GM21390 (cell line): ENCODE measurements at regions not wholly inside any gene's neighbourhood (a gene's known extent, or its start where the extent isn't known, plus 50 kb on each side); places are given as distances from the start of the nearest gene placed in this dataset.

Experiments used
- ATAC-seq: cut with Tn5 transposase; IDR thresholded peaks from one replicate; pipeline ENCODE4 v1.9.1; 2021; ENCODE audit not compliant: unreplicated experiment

GRCh38 chr13:40103864-40104263 lies 448.4 kb downstream of the COG6 start:
- ATAC-seq, result no peak

- ATAC-seq, result no peak
Observed at GRCh38 chr13:40105231-40105630, 449.8 kb downstream of the COG6 start.

- no peak for ATAC-seq
Observed at GRCh38 chr13:40109351-40109844, 453.9 kb downstream of the COG6 start.

GRCh38 chr13:40113643-40114304 lies 458.3 kb downstream of the COG6 start:
- no peak for ATAC-seq

GRCh38 chr13:40114305-40114896 lies 458.9 kb downstream of the COG6 start:
- ATAC-seq, result no peak

DNA sequence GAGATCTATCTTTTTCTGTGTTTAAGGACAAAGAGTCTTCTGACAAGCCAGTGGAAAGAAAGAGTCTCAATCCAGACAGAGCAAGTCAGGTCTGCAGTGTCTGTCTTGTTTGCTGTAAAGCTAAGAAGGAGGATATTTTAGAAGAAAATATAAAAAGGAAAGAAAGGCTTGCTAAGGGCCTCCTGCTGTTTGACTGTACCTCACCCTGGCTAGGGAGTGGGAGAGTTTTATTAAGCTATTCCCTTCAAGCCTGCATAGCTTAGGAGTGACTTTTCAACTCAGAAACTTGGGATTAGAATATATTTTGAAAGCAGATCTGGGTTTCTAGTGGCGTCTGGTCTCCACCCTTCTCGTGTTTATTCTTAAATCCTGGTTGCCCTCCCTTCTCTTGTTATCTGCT lies 460.0 kb downstream of the COG6 start:
- ATAC-seq, result no peak

DNA sequence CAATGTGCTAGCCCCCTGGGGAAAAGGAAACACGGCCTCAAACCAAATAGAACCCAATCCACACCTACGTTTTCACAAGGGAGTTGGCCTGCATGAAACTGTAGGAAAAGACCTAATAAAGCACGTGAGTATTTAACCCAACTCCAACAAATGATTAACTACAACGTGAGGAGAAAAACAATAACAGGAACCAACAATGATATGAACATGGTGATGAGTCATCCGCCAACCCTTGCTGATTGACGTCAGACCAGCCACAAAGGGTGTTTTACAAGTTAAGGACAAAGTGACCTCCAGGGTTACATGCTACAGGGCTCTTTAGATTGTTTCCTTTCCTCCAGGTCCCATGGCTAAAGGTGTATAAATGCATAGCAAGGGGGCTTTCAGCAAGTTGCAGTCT lies 460.5 kb downstream of the COG6 start:
- peak; percentile 86 for ATAC-seq

DNA sequence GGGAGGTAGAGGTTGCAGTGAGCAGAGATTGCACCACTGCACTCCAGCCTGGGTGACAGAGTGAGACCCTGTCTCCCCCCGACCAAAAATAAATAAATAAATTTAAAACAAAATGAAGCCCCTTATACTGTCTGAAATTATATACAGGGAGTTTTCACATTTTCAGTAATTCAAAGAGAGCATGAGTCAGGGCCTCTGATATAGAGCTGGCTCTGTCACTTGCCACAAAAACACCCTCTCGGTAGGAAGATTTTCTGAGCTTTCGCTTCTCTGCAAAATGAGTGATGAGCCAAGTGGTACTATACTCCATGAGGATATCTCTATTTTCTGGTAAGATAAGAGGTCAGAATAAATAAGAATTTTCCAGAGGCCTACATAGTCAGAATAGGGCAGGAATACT lies 462.9 kb downstream of the COG6 start:
- ATAC-seq, result no peak

DNA sequence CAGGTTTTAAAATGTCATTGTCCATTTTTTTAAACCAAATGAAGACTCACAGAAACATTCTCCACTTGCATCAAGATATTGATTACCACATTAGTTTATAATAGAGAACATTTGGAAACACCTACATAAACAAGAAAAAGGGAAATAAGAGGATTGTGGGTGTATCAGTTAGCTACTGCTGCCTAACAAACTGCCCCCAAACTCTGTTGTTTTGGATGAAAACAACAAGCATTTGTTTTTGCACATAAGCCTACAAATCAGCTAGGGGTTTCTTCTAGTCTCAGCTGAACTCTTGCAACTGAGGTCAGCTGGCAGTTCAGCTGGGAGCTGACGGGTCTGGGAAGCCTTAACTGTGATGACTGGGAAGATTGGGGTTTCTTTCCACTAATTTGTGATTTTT lies 464.4 kb downstream of the COG6 start:
- ATAC-seq, result no peak

- ATAC-seq, result no peak
Observed at GRCh38 chr13:40120288-40120687, 464.8 kb downstream of the COG6 start.

DNA sequence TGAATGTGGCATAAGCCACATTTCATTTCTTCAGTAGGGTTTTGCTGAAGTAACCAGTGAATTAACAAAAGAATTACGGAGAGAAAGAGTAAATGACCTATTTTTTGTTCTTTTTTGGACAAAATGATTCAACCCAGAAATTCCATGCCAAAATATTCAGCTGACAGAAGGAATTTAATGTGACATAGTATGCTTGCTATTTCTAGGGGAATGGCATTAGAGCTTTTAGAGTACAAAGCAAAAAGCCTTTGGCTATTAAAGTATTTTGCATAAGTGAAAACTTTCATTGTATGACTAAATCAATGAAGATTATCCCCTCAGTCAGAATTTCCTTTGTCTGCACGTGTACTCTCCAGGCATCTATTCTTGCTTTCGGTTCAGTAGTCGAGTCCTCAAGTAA lies 465.3 kb downstream of the COG6 start:
- ATAC-seq, result no peak

GRCh38 chr13:40121722-40122121 lies 466.3 kb downstream of the COG6 start:
- ATAC-seq, result no peak

DNA sequence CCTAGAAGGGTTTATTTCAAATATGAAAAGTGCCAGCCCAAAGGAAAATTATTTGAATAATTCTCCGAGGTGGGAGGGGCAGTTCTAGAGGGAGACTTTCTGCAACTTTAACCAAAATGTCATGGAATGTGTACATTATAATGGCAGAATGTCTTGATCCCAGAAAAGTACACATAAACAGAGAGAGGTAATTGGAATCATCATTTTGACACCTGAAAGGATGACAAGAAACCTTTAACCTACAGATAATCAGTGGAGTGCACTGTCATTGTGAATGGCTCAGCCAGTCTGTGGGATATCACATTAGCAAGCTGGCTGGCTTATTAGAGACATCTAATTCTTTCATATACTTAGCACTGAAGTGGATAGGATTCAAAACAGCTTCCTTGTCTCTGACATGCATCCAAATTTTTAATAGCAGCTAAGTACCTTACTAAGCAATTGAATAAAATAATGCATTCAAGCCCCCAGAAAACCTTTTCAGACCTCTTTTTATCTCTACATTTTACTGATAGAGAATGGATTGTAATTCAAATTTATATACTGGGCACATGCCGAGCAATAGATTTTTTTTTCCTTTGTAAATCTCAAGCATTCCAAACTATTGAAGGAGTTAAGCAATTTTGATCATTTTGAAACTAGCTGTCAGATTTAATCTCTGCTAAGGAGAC lies 468.6 kb downstream of the COG6 start:
- ATAC-seq, result no peak

DNA sequence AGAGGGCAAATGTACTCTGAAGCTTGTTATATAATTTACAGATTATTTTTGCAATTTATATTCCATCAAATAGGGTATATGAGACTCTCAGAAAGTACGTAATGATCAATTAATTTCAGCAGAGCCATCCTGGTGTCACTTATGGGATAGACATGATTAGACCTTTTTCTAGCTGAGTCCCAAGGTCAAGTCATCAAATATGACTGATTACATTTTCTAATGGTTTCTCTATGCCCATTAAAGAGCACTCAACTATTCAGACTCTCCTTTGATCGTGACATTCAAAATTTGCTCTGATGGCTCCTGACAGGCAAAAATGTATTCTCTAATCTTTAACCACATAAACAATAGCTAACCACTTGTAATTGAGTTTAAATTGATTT lies 469.2 kb downstream of the COG6 start:
- no peak for ATAC-seq

- no peak for ATAC-seq
Observed at GRCh38 chr13:40125336-40125735, 469.9 kb downstream of the COG6 start.

DNA sequence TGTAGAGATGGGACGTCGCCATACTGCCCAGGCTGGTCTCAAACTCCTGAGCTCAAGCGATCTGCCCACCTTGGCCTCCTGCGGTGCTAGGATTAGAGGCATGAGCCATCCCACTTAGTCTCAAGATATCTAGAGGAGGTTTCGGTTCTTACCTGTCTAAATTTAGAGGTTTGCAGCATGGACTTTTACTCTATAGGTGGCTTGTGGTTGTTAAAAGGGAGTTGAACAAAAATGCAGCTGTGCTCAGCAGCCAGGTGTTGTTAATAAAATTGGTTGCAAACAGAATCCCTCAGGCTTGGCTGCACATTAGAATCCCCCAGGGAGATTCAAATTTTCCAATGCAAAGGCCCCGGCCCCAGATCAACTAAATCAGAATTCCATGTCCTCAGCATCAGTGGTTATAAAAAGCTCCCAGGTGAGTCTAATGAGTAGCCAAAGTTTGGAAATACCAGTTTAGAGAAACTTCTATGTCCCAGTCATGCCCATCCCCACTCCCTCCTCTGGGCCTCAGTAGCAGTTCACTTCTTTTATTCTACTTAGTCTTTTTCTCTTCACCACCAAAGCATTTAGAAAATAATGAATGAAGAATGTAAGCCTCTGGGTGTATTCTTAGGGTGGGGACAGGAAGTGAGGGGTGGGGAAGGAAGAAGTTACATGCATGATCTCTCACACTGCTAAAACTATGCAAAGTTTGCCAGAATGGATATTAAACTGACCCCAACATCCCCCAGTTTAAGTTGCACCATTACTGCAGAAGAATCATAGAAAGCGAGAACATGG lies 471.0 kb downstream of the COG6 start:
- ATAC-seq, result peak; percentile 58

DNA sequence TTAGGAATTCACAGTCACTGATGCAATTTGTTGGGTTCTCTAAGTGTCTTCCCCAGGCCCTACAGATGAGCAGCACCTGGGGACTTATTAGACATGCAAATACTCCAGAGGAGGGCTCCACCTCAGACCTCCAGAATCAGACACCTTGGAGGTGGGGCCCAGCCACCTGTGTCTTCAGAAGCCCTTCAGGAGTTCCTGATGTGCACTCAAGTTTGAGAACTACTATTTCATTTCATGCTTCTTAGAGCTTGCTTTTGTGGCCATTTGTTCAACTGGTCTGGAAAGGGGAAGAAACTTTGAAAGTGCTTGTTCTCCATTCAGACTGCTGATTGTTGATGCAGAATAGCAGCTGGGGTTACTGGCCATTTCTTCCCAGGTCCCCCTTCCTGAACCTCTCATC lies 472.0 kb downstream of the COG6 start:
- ATAC-seq, result no peak

DNA sequence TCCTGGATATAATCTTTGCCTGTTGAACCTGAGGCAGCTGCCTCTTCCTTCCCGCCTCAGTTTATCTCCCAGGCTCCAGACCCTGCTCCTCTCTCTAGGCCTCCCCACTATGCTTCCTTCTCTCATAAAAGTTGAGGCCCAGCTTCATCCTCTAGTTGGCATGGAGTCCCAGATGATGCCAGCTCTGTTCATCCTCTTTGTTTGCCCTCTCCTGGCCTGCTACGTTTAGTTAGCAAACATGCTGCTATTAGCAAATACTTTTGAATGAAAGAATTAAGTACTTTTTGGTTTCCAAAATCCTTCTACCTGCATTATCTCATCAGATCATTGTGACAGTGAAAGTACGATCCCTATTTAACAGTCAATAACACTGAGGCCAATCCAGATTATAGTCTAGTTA lies 472.5 kb downstream of the COG6 start:
- ATAC-seq, result no peak

- no peak for ATAC-seq
Observed at GRCh38 chr13:40129467-40129866, 474.0 kb downstream of the COG6 start.

- ATAC-seq, result no peak
Observed at GRCh38 chr13:40130871-40131636, 475.6 kb downstream of the COG6 start.

DNA sequence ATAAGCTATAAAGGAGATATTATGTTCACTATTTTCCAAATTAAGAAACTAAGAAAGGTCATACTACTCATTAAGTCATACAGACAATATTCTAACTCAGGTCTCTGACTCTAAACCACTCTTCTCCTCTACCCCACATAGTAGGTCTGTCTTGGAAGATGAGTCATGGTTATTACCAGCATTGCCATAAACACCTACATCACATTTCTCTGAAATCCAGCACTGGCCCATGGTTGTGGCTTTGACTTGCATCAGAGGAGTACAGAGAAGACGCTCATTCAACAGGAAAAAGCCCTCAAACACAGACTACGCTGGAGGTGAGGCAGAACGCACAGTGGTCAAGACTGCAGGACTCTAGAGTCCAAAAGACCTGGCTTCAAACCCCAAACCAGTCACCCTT lies 476.8 kb downstream of the COG6 start:
- no peak for ATAC-seq
